ENCODE measurements at regions not wholly inside any gene's neighbourhood (a gene's known extent, or its start where the extent isn't known, plus 50 kb on each side); places are given as distances from the start of the nearest gene placed in this dataset.

GRCh38 chr2:239468491-239469105 lies 67.8 kb upstream of the HDAC4 start:
- no peak for TF ChIP-seq CTCF (optimal IDR thresholded peaks at IDR 0.05 in 1 of 3, IDR thresholded peaks at IDR 0.05 in 1 of 3, conservative IDR thresholded peaks at IDR 0.05 in 1 of 3; ENCODE audit: extremely low read depth in 1 of 3, insufficient read depth in 2 of 3, low read length in 3 of 3)
- no peak for TF ChIP-seq EZH2 (IDR thresholded peaks at IDR 0.05; ENCODE audit: low read length)

Data from keratinocyte (primary cell).